ENCODE measurements at regions not wholly inside any gene's neighbourhood (a gene's known extent, or its start where the extent isn't known, plus 50 kb on each side); places are given as distances from the start of the nearest gene placed in this dataset.
A peak's percentile ranks its signal among the peaks of the same experiment; 100 is the strongest.

GRCh38 chr2:153404792-153405191, 73.8 kb downstream of the RPRM start:
- DNase-seq (ENCODE audit: low read depth, low spot score), result no peak
- H3K4me2 ChIP-seq (ENCODE audit: low read length), result peak overlapping the region; percentile 56
- no peaks in the 10 kb centered on the region for H3K79me2 ChIP-seq (ENCODE audit: insufficient read depth, low read length)
- H3K27ac ChIP-seq (ENCODE audit: low read depth, low read length), result no peak overlapping the region
- intact Hi-C loops (cut with micrococcal nuclease), result no loop called here
- H3K9me2 ChIP-seq (ENCODE audit: insufficient read depth), result no peaks in the 10 kb centered on the region
- CTCF ChIA-PET, result no interaction called here
- no TSS peak for BruUV-seq (replicated peaks)
- RAD21 ChIA-PET (ENCODE audit: low non-redundant PET in 1 of 2, low total read pairs in 2 of 2, uncharacterized antibody in 2 of 2, unreplicated experiment in 2 of 2), result no interaction called here
- H4K20me1 ChIP-seq (ENCODE audit: insufficient read depth), result no peaks in the 10 kb centered on the region
- TF ChIP-seq YY1 (IDR thresholded peaks at IDR 0.05; ENCODE audit: extremely low read depth, insufficient replicate concordance, low read depth, low read length) (no peak), SRF (IDR thresholded peaks at IDR 0.05; ENCODE audit: low read depth) (no peak), POLR2AphosphoS5 (IDR thresholded peaks at IDR 0.05; ENCODE audit: low read depth, low read length) (no peak), EZH2 (IDR thresholded peaks at IDR 0.05) (no peak), CEBPB (IDR thresholded peaks at IDR 0.05; ENCODE audit: low read depth) (no peak), EGR1 (IDR thresholded peaks at IDR 0.05; ENCODE audit: low read depth) (no peak)
- TF ChIP-seq, protein P1, sequence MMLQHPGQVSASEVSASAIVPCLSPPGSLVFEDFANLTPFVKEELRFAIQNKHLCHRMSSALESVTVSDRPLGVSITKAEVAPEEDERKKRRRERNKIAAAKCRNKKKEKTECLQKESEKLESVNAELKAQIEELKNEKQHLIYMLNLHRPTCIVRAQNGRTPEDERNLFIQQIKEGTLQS (IDR thresholded peaks at IDR 0.05), result no peak
- TF ChIP-seq, protein P2, sequence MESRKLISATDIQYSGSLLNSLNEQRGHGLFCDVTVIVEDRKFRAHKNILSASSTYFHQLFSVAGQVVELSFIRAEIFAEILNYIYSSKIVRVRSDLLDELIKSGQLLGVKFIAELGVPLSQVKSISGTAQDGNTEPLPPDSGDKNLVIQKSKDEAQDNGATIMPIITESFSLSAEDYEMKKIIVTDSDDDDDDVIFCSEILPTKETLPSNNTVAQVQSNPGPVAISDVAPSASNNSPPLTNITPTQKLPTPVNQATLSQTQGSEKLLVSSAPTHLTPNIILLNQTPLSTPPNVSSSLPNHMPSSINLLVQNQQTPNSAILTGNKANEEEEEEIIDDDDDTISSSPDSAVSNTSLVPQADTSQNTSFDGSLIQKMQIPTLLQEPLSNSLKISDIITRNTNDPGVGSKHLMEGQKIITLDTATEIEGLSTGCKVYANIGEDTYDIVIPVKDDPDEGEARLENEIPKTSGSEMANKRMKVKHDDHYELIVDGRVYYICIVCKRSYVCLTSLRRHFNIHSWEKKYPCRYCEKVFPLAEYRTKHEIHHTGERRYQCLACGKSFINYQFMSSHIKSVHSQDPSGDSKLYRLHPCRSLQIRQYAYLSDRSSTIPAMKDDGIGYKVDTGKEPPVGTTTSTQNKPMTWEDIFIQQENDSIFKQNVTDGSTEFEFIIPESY (IDR thresholded peaks at IDR 0.05; ENCODE audit: extremely low read depth, insufficient replicate concordance, low read length), result no peak
- TF ChIP-seq, protein P3, sequence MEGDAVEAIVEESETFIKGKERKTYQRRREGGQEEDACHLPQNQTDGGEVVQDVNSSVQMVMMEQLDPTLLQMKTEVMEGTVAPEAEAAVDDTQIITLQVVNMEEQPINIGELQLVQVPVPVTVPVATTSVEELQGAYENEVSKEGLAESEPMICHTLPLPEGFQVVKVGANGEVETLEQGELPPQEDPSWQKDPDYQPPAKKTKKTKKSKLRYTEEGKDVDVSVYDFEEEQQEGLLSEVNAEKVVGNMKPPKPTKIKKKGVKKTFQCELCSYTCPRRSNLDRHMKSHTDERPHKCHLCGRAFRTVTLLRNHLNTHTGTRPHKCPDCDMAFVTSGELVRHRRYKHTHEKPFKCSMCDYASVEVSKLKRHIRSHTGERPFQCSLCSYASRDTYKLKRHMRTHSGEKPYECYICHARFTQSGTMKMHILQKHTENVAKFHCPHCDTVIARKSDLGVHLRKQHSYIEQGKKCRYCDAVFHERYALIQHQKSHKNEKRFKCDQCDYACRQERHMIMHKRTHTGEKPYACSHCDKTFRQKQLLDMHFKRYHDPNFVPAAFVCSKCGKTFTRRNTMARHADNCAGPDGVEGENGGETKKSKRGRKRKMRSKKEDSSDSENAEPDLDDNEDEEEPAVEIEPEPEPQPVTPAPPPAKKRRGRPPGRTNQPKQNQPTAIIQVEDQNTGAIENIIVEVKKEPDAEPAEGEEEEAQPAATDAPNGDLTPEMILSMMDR (IDR thresholded peaks at IDR 0.05 in 2 of 3, conservative IDR thresholded peaks at IDR 0.05 in 1 of 3; ENCODE audit: borderline replicate concordance in 1 of 3, insufficient read depth in 1 of 3, low read depth in 2 of 3, low read length in 2 of 3), result no peak
- H3K36me3 ChIP-seq (ENCODE audit: control insufficient read depth in 1 of 2, insufficient read depth in 2 of 2, low read length in 2 of 2), result no peaks in the 10 kb centered on the region
- no peaks in the 10 kb centered on the region for H3K9me3 ChIP-seq (ENCODE audit: control insufficient read depth in 1 of 2, insufficient read depth in 1 of 2, low read depth in 1 of 2, low read length in 2 of 2)
- peak; percentile 34; the same call in 1 of the 2 replicates for ATAC-seq
- H2AFZ ChIP-seq (ENCODE audit: low read depth, low read length, poor library complexity, severe bottlenecking), result no peak overlapping the region
- H3K4me3 ChIP-seq (replicated peaks in 1 of 2; ENCODE audit: low read depth in 1 of 2, low read length in 2 of 2), result peak overlapping the region in 1 of 2 experiments; percentile 61; a peak in 2 of 4 replicates
- no peaks in the 10 kb centered on the region for H3K27me3 ChIP-seq (ENCODE audit: insufficient read depth, low read length)
- POLR2A ChIA-PET, result no interaction called here
- H3K4me1 ChIP-seq (ENCODE audit: control insufficient read depth in 1 of 2, insufficient read depth in 2 of 2, low read length in 2 of 2), result peaks cover 2 to 23% of the 10 kb centered on the region in 2 experiments
- H3K9ac ChIP-seq (ENCODE audit: low read length), result no peak overlapping the region

Data from HCT116 (cell line).